ENCODE measurements at regions not wholly inside any gene's neighbourhood (a gene's known extent, or its start where the extent isn't known, plus 50 kb on each side); places are given as distances from the start of the nearest gene placed in this dataset.

DNA sequence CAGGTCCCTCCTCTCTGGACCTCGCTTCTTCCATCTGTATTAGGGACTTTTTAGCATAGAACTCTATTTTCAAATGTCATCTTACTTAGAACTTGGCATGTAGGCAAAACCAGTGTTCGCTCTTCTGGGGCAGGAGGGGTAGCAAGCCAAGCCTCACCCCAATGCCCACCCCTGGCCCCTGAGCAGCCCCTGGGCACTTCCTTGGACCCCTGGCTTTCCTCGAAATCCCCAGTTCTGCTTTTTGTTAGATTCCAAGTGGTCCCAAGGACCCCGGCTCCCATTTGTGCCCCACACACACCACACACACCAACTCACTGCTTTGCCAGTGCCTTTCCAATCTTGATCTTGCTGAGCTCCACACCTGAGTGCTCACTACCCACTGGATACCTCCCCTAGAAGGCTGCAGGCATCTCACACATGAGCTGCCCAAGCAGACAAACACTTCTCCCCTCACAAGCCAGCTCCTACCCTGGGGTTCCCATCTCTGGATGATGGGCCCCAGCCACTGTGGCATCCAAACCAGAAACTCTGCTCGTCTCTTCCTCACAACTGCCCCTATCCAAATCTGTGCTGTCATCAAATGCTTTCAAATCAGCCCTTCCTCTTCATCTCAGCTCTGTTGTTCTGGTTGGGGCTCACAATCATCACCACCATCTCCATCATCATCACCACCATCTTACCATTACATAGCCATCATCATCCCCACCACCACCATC lies 167.9 kb upstream of the ZMIZ1 start:
- Histone ChIP-seq H3K36me3 (no peaks in the 10 kb centered on the region), H3K4me3 (no peak overlapping the region), H3K27me3 (no peaks in the 10 kb centered on the region), H3K9me3 (no peaks in the 10 kb centered on the region)
- no peak for DNase-seq

DNA sequence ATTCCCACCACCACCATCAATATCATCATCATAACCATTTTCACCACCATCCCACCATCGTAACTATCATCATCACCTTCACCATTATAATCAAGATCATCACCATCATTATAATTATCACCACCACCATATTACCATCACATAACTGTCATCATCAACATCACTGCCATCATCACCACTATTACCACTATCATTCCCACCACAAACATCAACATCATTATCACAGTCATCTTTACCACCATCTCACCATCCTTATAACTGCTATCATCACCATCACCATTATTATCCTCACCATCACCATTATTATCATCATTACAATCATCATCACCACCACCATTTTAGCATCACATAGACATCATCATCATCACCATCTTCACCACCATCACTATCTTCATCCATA lies 167.1 kb upstream of the ZMIZ1 start:
- H3K36me3 ChIP-seq: no peaks in the 10 kb centered on the region
- H3K9me3 ChIP-seq: no peaks in the 10 kb centered on the region
- H3K4me3 ChIP-seq: no peak overlapping the region
- DNase-seq: no peak
- no peaks in the 10 kb centered on the region for H3K27me3 ChIP-seq

DNA sequence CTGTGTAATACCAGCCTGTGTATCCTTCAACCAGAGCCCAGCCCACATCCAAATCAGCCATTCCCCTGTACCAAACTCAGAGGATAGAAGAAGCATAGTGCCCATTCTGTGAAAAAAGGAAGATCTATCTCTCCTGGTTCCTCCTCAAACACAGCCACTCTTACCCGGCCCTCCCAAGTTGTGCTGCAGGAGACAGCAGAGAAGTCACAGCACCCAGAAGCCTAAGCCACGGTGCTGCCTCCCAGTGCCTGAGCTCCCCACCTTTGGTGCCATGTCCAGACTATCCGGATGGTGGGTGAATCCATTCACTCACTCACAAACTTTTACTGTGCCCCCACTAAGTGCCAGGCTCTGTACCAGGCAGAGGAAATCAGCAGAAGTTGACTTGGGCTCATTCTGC lies 166.0 kb upstream of the ZMIZ1 start:
- H3K27me3 ChIP-seq: no peaks in the 10 kb centered on the region
- H3K9me3 ChIP-seq: no peaks in the 10 kb centered on the region
- no peak for DNase-seq
- no peak overlapping the region for H3K4me3 ChIP-seq
- H3K36me3 ChIP-seq: no peaks in the 10 kb centered on the region

DNA sequence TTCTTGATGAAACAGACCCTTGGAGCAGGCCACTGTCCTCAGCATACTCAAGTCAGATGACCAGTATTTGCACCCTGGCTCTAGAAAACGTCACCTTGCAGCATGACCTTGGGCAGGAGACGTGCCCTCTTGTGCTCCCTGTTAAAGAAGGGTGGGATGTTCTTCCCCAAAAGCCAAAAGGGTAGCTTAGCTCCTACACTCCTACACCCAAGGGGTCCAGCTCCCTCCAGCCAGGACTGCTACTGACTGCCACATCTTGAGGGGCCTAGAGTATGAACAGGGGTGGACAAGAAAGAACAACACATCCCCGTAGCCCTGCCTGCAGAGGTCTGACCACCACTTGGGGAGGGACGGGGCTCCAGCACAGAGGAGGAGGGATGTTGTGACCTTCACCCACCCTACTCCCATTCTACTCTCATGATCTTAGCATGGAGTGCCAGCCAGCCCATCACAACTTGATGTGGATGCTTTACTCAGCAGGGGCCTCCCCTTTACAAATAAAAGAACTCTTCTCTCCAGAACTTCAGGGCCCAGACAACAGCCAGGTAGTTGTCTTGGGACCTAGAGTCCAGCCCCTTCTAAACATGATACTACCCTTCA lies 165.3 kb upstream of the ZMIZ1 start:
- Histone ChIP-seq H3K9me3 (no peaks in the 10 kb centered on the region), H3K27me3 (no peaks in the 10 kb centered on the region), H3K4me3 (no peak overlapping the region), H3K36me3 (no peaks in the 10 kb centered on the region)
- DNase-seq: no peak

DNA sequence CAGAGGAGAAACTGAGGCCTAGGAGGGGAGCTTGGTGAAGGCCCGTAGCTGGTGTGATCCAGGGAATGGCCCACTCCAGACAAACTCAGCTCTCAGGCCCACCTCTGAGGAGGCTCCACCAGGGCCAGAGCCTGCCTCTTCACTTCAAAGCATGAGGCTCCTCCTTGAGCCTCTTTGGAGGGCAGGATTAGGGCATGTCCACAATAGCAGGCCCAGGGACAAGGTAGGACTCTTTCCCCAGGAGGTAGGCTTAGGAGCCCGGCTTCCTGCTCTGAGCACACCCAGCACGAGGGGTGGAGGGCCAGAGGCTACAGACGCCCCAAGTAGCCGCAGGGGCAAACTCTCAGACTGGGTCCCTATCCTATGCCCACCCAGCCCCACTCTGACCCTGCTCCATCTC lies 164.6 kb upstream of the ZMIZ1 start:
- Histone ChIP-seq H3K9me3 (no peaks in the 10 kb centered on the region), H3K27me3 (no peaks in the 10 kb centered on the region), H3K36me3 (no peaks in the 10 kb centered on the region), H3K4me3 (no peak overlapping the region)
- DNase-seq: no peak

DNA sequence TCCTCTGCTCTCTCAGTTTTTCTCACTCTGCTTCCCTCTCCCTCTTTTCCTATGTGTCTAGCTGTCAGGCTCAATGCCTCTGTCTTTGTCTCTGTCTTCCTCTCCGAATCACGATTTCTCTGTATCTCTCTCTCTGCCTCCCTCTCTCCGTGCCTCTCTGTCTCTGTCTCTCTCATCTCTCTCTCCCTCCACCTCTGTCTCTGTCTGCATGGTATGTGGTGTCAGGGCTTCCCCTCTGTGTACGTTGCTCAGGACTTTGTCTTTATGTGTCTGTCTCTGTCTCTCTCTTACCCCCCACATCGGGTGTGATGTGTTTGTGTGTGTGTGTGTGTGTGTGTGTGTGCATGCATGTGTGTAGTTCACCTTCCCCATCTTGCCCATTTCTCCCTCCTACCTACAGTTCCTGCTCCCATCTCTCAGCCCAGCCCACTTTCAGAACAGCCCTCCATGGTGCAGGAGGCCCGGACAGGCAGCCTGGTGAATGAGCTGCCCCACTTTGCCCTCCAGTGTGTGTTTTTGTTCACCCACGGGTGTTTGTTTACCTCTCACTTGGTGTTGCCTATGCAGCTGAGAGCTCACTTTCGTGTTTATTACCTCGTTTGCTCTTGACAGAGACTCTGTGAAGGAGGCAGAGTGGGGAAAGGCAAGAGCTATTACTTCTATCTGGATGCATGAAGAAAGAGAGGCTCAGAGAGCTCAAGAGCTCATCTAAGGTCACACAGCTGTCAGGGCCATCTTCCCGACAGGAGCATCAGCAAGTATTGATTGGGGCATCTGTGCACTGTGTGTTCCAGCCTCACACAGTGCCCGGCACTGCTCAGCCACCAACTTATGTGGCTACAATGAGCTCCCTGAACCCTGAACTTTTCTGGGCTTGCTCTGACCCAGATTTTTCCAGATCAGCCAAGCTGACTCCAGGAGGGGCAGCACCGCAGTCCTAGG lies 163.5 kb upstream of the ZMIZ1 start:
- Histone ChIP-seq H3K36me3 (no peaks in the 10 kb centered on the region), H3K27me3 (no peaks in the 10 kb centered on the region), H3K4me3 (no peak overlapping the region), H3K9me3 (no peaks in the 10 kb centered on the region)
- no peak for DNase-seq

DNA sequence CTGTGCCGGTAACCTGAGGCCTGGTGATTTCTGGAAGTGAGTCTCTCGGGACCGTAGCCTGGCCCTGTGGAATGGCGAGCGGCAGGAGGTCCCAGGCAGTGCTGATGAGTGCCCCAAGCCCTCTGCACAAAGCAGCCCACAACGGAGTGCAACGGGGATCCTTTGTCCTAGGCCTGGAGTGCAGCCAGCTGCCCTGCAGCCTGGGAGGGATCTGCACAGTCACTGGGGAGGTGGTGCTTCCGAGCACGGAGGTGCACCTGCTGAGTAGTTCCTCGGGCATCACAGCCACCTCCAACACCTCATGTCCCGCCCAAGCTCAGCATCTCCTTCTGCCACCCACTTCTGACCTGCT lies 162.8 kb upstream of the ZMIZ1 start:
- H3K36me3 ChIP-seq: no peaks in the 10 kb centered on the region
- H3K9me3 ChIP-seq: no peaks in the 10 kb centered on the region
- no peak overlapping the region for H3K4me3 ChIP-seq
- no peaks in the 10 kb centered on the region for H3K27me3 ChIP-seq
- DNase-seq: no peak

DNA sequence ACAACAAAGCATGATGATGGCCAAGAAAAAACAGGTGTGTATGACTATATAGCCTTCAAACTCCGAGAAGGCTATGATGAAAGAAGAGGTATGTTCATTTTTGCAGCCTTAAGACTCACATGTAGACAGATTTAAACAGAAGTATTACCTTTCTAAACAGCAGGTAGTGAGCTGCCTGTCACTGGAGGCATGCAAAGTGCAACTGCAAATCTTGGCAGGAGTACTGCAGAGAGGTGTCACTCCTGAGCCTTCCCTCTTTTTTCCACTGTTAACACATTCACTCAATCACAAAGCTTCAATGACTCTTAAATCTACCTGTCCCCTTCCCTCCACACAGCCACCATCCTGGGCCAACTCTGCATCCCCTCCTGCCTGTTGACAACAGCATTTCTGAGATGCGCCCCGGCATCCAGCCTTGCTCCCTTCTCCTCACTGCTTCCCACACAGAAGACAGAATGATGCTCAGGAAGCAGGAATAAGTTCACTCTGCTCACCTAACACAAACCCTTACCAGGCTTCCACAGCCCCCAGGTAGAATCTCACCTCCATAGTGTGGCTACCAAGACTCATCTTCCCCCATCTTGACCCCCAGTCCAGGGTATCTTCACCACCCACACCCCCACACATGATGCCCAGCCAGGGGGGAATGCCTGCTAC lies 161.9 kb upstream of the ZMIZ1 start:
- Histone ChIP-seq H3K36me3 (no peaks in the 10 kb centered on the region), H3K4me3 (no peak overlapping the region), H3K27me3 (no peaks in the 10 kb centered on the region), H3K9me3 (no peaks in the 10 kb centered on the region)
- DNase-seq: no peak

DNA sequence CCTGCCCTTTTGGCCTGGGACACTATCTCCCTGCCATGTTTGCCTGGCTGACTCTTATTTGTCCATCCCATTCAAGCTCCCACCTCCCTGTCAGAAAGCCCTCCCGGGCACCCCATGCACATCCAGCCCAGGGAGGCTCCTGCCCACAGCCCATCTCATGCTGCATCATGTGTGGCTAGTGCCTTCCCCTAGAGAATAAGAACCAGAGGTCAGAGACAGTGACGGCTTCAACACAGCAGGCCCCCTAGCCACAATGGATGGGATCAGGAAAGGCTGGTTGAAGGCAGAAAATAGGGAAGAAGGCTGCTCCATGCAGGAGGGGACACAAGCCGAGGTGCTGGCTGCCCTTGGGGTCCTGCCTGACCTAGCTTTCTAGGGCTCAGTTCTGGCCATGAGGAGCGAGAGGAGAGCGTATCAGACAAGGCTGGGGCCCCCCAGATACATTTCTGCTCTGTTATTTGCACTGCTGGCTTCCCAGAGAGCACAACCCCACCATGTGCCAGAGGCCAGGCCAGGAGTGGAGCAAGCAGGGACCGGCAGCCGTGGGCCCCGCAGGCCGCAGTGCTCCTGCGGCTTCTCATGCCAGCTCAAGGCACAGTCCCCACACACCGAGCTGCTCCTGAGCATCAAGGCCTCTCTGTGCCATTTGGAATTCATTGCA lies 161.1 kb upstream of the ZMIZ1 start:
- Histone ChIP-seq H3K36me3 (no peaks in the 10 kb centered on the region), H3K9me3 (no peaks in the 10 kb centered on the region), H3K27me3 (no peaks in the 10 kb centered on the region), H3K4me3 (no peak overlapping the region)
- no peak for DNase-seq

DNA sequence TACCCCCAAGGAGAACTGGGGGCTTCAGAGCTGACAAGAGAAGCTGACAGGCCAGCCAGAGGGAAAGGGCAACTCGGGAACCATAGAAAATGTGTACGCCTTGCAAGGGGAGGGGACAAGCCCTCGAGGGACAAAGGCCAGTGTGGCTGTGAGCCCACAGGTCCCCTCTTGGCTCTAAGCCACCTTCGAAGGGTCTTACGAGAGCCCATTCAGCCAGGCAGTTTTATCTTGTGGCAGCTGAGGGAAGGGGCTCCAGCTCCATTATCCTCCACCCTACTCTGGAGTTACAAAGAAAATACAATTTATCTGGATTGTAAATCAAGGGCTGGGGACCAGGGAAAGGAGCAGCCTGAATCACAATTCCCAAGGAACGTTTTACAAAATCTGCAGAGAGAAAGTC lies 159.5 kb upstream of the ZMIZ1 start:
- no peaks in the 10 kb centered on the region for H3K27me3 ChIP-seq
- no peaks in the 10 kb centered on the region for H3K9me3 ChIP-seq
- DNase-seq: no peak
- H3K4me3 ChIP-seq: no peak overlapping the region
- H3K36me3 ChIP-seq: no peaks in the 10 kb centered on the region

DNA sequence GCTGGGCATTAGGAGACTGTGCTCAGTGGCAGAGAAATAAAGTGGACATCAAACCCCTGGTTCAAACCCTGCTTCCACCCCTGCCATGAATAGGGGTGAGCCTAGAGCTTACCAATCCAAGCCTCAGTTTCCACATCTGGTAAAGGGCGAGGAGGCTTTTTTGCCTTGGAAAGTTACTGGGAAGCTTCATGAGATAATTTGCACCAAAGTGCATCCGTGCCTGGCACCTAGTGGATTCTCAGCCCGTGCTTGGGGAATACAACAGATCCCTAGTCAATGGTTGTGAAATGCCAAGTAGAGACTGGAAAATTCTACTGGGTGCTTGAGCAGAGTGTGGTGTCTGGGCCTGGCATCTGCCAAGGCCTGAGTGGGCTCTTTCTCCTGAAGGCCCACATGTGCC lies 158.7 kb upstream of the ZMIZ1 start:
- Histone ChIP-seq H3K4me3 (no peak overlapping the region), H3K9me3 (no peaks in the 10 kb centered on the region), H3K36me3 (no peaks in the 10 kb centered on the region), H3K27me3 (no peaks in the 10 kb centered on the region)
- no peak for DNase-seq

DNA sequence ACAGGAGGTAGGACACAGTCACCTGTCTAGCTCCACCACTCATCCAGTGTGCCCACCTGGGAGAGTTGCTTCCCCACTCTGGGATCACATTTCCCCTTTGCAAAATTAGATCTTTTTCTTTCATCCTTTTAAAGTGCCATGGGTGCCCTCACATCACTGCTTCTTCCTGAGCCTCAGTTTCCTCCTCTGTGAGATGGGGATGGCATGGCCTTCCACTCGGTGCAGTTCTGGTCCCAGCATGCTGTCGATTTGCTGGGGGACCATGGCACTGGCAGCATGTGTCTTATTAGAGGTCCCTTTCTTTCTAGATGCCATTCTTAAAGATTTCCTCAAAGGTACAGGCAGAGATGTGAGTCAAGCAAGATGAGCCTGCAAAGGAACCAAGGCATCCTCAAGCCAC lies 158.3 kb upstream of the ZMIZ1 start:
- no peak for DNase-seq
- H3K4me3 ChIP-seq: no peak overlapping the region
- no peaks in the 10 kb centered on the region for H3K9me3 ChIP-seq
- no peaks in the 10 kb centered on the region for H3K27me3 ChIP-seq
- no peaks in the 10 kb centered on the region for H3K36me3 ChIP-seq

DNA sequence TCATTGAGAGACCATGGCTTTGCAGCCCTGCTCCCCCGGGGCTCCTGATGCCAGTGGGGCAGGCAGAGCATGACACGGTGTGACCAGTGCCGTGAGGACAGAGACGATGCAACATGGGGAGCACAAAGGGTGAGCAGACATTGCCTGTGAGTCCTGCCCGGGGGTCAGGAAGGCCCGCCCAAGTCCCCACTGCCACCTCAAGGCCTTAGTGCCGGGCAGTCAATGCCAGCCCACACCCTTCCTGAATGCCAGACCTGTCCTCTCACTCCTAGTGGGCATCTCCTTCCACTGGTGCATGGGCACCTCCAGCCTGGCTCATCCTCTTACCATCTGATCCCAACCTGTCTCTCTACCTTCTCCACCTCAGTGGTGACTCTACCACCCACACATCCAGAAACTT lies 157.9 kb upstream of the ZMIZ1 start:
- no peak for DNase-seq
- H3K27me3 ChIP-seq: no peaks in the 10 kb centered on the region
- no peak overlapping the region for H3K4me3 ChIP-seq
- no peaks in the 10 kb centered on the region for H3K9me3 ChIP-seq
- no peaks in the 10 kb centered on the region for H3K36me3 ChIP-seq

DNA sequence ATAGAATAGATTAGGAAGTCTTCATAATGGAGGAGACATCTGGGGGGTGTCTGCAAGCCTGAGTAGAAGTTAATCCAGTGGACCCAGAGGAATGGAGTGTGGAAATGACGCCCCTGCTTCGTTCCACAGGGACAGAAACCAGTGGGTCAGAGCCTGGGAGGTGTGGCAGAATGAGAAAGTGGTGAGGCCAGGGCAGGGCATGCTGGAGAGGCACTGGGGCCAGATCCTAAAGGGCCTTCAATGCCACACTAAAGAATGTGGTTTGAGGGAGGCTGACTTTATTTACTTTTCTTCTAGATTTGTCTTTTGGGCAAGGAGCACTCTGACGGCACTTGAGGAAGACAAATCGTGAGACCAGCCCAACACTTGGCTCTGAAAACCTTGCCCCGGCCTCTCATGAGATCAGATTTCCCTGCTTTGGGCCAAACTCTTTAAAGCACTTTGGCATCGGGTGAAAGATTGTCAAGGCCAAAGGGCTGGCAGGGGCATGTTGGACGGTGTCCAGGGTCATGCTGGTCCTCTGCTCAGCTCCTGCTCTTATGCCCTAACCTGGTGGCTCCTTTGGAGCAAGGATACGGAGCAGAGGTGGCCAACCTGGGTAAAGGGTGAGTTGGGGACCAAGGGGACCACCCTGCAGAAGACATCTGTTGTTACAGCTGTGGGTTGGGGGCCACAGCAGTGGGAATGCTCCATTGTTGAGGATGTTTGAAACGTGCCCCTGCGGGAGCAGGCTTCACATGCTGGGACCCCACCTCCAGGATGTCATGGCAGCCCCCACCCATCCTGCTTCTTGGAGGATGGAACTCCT lies 157.0 kb upstream of the ZMIZ1 start:
- no peak overlapping the region for H3K4me3 ChIP-seq
- H3K36me3 ChIP-seq: no peaks in the 10 kb centered on the region
- H3K9me3 ChIP-seq: no peaks in the 10 kb centered on the region
- DNase-seq: peak; percentile 66
- H3K27me3 ChIP-seq: no peaks in the 10 kb centered on the region

DNA sequence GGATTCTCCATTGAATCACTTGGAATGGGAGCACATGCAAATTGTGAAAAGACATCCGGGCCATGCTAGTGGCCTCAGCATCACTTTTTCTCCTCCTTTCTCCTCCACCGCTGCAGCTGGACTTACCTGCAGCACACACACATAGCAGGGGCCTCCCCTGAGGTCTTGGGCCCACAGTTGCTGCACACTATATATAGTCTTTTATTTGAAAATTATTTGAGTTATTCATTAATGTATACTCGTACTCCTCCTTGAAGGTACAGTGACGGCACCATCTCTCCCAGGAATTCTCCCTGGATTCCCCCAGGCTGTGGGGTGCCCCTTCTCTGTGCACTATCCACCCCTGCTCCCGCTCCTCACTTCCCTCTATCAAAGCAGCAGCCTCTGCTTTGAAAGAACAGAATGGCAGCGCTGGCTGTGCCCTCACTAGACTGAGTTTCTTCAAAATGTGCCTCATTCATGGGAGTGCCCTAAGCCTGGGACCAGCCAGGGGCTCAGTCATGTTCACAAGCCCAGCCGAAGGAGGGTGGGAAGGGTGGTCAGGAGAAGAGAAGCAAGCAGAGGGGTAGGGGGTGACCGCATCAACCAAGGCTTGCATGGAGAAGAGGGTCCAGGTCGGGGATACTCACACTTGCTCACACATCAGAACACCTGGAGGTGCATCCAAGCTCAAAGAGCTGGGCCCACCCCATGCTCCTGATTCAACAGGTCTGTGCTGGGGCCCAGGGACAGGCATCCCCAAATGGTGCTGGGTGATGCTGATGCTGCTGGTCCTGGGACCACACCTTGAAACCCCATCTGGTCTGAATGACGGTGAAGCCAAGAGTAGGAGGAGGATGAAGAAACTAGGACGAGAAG lies 156.2 kb upstream of the ZMIZ1 start:
- no peaks in the 10 kb centered on the region for H3K9me3 ChIP-seq
- H3K36me3 ChIP-seq: no peaks in the 10 kb centered on the region
- no peak for DNase-seq
- no peak overlapping the region for H3K4me3 ChIP-seq
- H3K27me3 ChIP-seq: no peaks in the 10 kb centered on the region
